Chondrocyte (in vitro differentiated cells): ENCODE measurements at regions not wholly inside any gene's neighbourhood (a gene's known extent, or its start where the extent isn't known, plus 50 kb on each side); places are given as distances from the start of the nearest gene placed in this dataset.

Experiments used
- DNase-seq: peaks from one replicate; pipeline ENCODE4 v3.0.0; 2021; ENCODE audit warnings: mixed read lengths, low spot score
- H3K27ac Mint-ChIP-seq: one replicate; pipeline ENCODE4 v1.8.0; 2021; ENCODE audit warnings: mild to moderate bottlenecking, moderate library complexity, mixed read lengths; ENCODE audit not compliant: unreplicated experiment
- H3K27me3 Mint-ChIP-seq: 2 replicates; pipeline ENCODE4 v1.8.0; 2021; ENCODE audit warnings: low read depth, mixed read lengths
- H3K36me3 Mint-ChIP-seq: 2 replicates; pipeline ENCODE4 v1.8.0; 2021; ENCODE audit warnings: low read depth, mixed read lengths
- H3K4me1 Mint-ChIP-seq: 2 replicates; pipeline ENCODE4 v1.8.0; 2021; ENCODE audit warnings: low read depth, mild to moderate bottlenecking, mixed read lengths
- H3K4me3 Mint-ChIP-seq: one replicate; pipeline ENCODE4 v1.8.0; 2021; ENCODE audit warnings: mild to moderate bottlenecking, moderate library complexity, mixed read lengths; ENCODE audit not compliant: unreplicated experiment
- H3K9me3 Mint-ChIP-seq: 2 replicates; pipeline ENCODE4 v1.8.0; 2021; ENCODE audit warnings: low read depth, mixed read lengths
- TF ChIP-seq, protein P1 (sequence below): fragments of 200-600 bp; sonication (generic); IDR thresholded peaks from 2 replicates; pipeline ENCODE4 v1.5.0; 2021; ENCODE audit warnings: antibody characterized with exemption, mild to moderate bottlenecking, moderate library complexity

DNA sequence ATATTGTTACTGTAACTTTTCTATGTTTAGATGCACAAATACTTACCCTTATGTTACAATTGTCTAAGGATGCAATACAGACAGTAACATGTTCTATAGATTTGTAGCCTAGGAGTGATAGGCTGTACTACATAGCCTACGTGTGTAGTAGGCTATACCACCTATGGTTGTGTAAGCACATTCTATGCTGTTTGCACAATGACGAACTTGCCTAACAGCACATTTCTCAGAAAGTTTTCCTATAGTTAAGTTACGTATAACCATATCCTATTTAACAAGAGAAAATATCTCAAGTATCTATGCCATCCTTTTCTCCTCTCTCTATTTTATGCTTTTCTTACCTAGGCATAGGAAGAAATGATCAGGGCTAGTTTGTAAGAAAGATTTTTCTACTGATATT, 710.8 kb upstream of the HTR2C start:
- H3K9me3 Mint-ChIP-seq = peaks cover 2% of the 10 kb centered on the region
- no peak overlapping the region for H3K27ac Mint-ChIP-seq
- H3K4me3 Mint-ChIP-seq = no peak overlapping the region
- no peaks in the 10 kb centered on the region for H3K4me1 Mint-ChIP-seq
- no peak for DNase-seq
- no peaks in the 10 kb centered on the region for H3K27me3 Mint-ChIP-seq
- no peaks in the 10 kb centered on the region for H3K36me3 Mint-ChIP-seq
- TF ChIP-seq, protein P1, sequence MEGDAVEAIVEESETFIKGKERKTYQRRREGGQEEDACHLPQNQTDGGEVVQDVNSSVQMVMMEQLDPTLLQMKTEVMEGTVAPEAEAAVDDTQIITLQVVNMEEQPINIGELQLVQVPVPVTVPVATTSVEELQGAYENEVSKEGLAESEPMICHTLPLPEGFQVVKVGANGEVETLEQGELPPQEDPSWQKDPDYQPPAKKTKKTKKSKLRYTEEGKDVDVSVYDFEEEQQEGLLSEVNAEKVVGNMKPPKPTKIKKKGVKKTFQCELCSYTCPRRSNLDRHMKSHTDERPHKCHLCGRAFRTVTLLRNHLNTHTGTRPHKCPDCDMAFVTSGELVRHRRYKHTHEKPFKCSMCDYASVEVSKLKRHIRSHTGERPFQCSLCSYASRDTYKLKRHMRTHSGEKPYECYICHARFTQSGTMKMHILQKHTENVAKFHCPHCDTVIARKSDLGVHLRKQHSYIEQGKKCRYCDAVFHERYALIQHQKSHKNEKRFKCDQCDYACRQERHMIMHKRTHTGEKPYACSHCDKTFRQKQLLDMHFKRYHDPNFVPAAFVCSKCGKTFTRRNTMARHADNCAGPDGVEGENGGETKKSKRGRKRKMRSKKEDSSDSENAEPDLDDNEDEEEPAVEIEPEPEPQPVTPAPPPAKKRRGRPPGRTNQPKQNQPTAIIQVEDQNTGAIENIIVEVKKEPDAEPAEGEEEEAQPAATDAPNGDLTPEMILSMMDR = no peak

DNA sequence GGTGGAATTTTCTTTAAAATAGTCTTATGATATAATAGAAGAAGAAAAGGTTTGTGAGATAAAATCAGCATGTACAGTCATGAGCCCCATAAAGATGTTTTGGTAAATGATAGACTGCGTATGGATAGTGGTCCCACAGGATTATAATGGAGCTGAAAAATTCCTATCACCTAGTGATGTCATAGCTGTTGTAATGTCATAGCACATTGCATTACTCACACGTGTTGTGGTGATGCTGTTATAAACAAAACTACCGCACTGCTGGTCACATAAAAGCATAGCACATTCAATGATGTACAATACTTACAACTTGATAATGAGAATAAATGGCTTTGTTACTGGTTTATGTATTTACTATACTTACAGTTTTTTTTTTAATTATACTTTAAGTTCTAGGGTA, 715.2 kb upstream of the HTR2C start:
- Mint-ChIP-seq H3K4me3 (no peak overlapping the region), H3K27ac (no peak overlapping the region), H3K9me3 (no peaks in the 10 kb centered on the region), H3K36me3 (no peaks in the 10 kb centered on the region), H3K4me1 (no peaks in the 10 kb centered on the region), H3K27me3 (no peaks in the 10 kb centered on the region)
- TF ChIP-seq, protein P1 = no peak
- no peak for DNase-seq

DNA sequence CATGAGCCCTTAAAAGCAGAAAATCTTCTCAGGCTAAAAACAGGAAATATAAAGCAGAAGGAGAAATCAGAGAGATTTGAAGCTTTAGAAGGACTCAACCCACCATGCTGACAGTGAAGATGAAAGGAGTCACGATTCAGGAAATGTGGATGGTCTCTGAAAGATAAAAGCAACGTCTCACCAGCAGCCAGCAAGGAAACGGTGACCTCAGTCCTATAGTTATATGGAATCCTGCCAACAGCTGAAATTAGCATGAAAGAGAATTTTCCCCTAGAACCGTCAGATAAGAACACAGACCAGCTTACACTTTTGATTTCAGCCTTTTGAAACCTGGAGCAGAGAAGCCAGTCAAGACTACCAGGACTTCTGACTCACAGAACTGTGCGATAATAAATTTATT, 715.7 kb upstream of the HTR2C start:
- H3K36me3 Mint-ChIP-seq = no peaks in the 10 kb centered on the region
- TF ChIP-seq, protein P1 = no peak

DNA sequence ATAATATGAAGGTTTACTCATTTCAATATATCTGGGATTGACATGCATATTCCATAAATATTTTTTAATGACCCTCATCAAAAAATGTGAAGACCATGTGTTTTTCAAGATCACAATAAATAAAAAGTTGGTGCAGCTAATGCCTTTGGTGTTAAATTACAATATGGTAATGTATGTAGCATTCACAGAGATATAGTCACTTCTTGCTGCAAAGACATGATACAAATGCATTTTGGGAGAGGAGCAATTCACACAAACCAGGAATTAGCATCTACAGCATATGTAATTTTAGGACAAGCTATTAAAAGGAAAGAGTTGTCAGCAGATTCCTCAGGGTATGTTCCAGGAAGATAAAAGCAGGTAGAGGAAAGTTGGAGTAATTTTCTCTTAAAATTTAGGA, 734.5 kb upstream of the HTR2C start:
- DNase-seq = no peak
- TF ChIP-seq, protein P1 = no peak

More for the DNA sequence above, 715.7 kb upstream of the HTR2C start:
- no peak overlapping the region for H3K27ac Mint-ChIP-seq
- no peak overlapping the region for H3K4me3 Mint-ChIP-seq
- H3K4me1 Mint-ChIP-seq = no peaks in the 10 kb centered on the region
- H3K27me3 Mint-ChIP-seq = no peaks in the 10 kb centered on the region
- DNase-seq = no peak
- H3K9me3 Mint-ChIP-seq = no peaks in the 10 kb centered on the region

DNA sequence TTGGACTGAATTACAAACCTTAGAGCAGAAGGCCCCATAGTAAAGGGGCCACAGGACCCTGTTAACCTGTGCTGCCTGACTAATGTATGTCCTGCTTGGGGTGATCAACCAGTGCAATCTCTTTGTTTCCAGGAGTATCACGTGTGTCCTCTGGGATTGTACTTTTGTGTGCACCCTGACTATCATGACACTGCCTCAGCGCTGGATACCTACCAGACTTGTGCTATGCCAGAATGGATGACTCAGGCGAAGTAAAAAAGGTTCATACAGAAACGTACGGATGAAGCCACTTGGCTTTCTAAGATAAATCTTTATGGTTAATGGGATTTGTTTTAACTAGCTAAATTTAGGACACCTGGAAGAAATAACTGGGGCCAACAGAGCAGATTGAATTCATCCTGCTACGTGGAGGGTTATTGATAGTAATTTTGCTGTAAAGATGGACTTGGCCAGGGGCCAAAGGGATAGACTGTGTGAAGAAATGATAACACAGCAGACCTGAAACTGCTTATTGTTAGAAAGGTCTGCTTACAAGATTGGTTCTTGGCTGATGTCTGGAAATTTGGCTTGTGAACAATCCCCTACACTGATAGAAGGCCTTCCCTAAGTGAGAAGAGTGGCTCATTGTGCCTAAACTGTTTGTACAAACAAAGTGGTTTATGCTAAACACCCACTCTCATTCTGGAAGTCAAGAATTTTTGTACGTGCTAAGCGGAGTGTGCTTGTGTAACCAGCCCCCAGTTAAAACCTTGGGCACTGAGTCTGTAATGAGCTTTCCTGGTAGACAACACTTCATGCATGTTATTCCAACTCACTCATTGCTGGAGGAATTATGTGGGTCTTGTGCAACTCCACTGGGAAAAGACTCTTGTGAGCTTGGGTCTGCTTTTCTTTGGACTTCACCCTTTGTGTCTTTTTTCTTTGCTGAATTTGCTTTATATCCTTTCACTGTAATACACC, 750.5 kb upstream of the HTR2C start:
- Mint-ChIP-seq H3K27ac (no peak overlapping the region), H3K36me3 (no peaks in the 10 kb centered on the region), H3K4me3 (no peak overlapping the region), H3K4me1 (no peaks in the 10 kb centered on the region), H3K9me3 (no peaks in the 10 kb centered on the region), H3K27me3 (no peaks in the 10 kb centered on the region)
- TF ChIP-seq, protein P1 = no peak
- DNase-seq = no peak

More for the DNA sequence above, 734.5 kb upstream of the HTR2C start:
- no peak overlapping the region for H3K27ac Mint-ChIP-seq
- H3K4me1 Mint-ChIP-seq = no peaks in the 10 kb centered on the region
- H3K9me3 Mint-ChIP-seq = no peaks in the 10 kb centered on the region
- no peak overlapping the region for H3K4me3 Mint-ChIP-seq
- no peaks in the 10 kb centered on the region for H3K36me3 Mint-ChIP-seq
- no peaks in the 10 kb centered on the region for H3K27me3 Mint-ChIP-seq
